HAP-1 (cell line): ENCODE measurements at regions not wholly inside any gene's neighbourhood (a gene's known extent, or its start where the extent isn't known, plus 50 kb on each side); places are given as distances from the start of the nearest gene placed in this dataset.
"Not testable (repeated sequence)": the region's sequence is repeated elsewhere in the genome, so short reads cannot be mapped to it uniquely, and the experiment has no call there.

ENCODE experiments used
- DNase-seq, 2 experiments: peaks; one replicate each; pipeline ENCODE4 v3.0.0-alpha.2; 2016 to 2020; ENCODE audit warnings: low spot score in 2 of 2
- H3K27me3 ChIP-seq: fragments of 250-450 bp; sonication (Bioruptor Pico); 2 replicates; pipeline ENCODE4 v1.5.1; 2020; ENCODE audit warnings: low read depth, mild to moderate bottlenecking, moderate library complexity
- H3K36me3 ChIP-seq: fragments of 250-450 bp; sonication (Bioruptor Pico); replicated peaks from 2 replicates; pipeline ENCODE4 v1.5.1; 2020; ENCODE audit warnings: mild to moderate bottlenecking
- H3K4me1 ChIP-seq: fragments of 250-450 bp; sonication (Bioruptor Pico); 2 replicates; pipeline ENCODE4 v1.5.1; 2020; ENCODE audit warnings: mild to moderate bottlenecking
- H3K4me3 ChIP-seq: fragments of 250-450 bp; sonication (Bioruptor Pico); 2 replicates; pipeline ENCODE4 v1.5.1; 2020; ENCODE audit warnings: mild to moderate bottlenecking, moderate library complexity
- H3K9me3 ChIP-seq: fragments of 250-450 bp; sonication (Bioruptor Pico); 2 replicates; pipeline ENCODE4 v1.5.1; 2020; ENCODE audit warnings: mild to moderate bottlenecking, moderate library complexity
- in situ Hi-C: fragments of 300-500 bp; cut with MboI; formaldehyde crosslinking; loops from 3 replicates; pipeline ENCODE4 v1.14.3; 2020; ENCODE audit warnings: low sequenced_read_pairs, inconsistent platforms, mixed read lengths

DNA sequence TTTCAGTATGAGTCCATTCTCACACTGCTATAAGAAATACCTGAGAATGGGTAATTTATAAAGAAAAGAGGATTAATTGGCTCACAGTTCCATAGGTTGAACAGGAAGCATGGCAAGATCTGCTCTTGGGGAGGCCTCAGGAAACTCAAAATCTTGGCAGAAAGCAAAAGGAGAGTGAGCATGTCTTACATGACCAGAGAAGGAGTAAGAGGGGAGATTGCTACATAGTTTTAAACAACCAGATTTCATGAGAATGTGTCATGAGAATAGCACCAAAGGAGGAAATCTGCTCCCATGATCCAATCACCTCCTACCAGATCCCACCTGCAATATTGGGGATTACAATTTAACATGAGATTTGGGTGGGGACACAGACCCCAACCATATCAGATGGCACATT lies 672.4 kb downstream of the HTR1B start:
- Histone ChIP-seq H3K36me3 (no peaks in the 10 kb centered on the region), H3K4me3 (no peak overlapping the region), H3K27me3 (no peaks in the 10 kb centered on the region), H3K9me3 (no peaks in the 10 kb centered on the region), H3K4me1 (no peaks in the 10 kb centered on the region)
- in situ Hi-C loops = no loop called here
- no peak for DNase-seq

DNA sequence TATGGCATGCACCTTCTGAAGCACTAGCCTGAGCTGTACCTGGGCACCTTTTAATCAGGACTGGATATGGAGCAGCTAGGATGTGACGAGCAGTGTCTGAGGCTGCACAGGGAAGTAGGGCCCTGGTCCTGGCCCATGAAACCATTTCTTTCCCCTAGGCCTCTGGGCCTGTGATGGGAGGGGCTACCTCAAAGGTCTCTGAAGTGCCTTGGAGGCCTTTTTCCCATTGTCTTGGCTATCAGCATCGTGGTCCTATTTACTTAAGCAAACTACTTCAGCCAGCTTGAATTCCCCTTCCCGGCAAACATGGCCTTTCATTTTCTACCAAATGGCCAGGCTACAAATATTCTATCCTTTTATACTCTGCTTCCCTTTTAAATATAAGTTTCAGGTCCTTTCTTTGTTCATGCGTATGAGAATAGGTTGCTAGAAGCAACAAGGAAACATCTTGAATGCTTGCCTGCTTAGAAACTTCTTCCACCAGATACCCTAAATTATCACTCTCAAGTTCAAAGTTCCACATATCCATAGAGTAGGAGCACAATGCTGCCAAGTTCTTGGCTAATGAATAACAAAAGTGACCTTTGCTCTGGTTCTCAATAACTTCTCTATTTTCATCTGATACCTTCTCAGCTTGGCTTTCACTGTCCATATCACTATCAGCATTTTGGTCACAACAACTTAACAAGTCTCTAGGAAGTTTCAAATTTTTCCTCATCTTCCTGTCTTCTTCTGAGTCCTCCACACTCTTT lies 673.1 kb downstream of the HTR1B start:
- in situ Hi-C loops = no loop called here
- H3K4me3 ChIP-seq = no peak overlapping the region
- no peaks in the 10 kb centered on the region for H3K4me1 ChIP-seq
- no peak for DNase-seq
- H3K9me3 ChIP-seq = no peaks in the 10 kb centered on the region
- no peaks in the 10 kb centered on the region for H3K27me3 ChIP-seq
- H3K36me3 ChIP-seq = no peaks in the 10 kb centered on the region

GRCh38 chr6:76789580-76789979 lies 673.7 kb downstream of the HTR1B start:
- Histone ChIP-seq H3K9me3 (no peaks in the 10 kb centered on the region), H3K4me3 (no peak overlapping the region), H3K4me1 (no peaks in the 10 kb centered on the region), H3K27me3 (no peaks in the 10 kb centered on the region), H3K36me3 (no peaks in the 10 kb centered on the region)
- no peak for DNase-seq
- in situ Hi-C loops = no loop called here

DNA sequence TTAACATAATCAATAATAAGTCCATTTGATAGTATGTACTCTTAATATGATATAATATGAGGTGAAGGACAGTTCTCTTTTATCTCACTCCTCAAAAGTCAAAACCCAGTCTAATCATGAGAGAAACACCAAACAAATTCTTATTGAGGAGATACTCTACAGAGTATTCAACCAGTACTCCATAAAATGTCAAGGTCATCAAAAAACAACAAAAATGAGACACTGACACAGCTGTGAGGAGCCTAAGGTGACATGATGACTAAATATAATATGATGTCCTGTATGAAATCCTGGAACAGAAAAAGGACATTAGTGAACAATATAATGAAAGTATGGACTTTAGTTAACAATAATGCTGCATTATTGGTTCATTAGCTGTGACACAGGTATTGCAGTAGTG lies 675.1 kb downstream of the HTR1B start:
- no peak overlapping the region for H3K4me3 ChIP-seq
- in situ Hi-C loops = no loop called here
- H3K27me3 ChIP-seq = no peaks in the 10 kb centered on the region
- H3K4me1 ChIP-seq = no peaks in the 10 kb centered on the region
- DNase-seq = no peak
- H3K36me3 ChIP-seq = no peaks in the 10 kb centered on the region
- H3K9me3 ChIP-seq = no peaks in the 10 kb centered on the region

DNA sequence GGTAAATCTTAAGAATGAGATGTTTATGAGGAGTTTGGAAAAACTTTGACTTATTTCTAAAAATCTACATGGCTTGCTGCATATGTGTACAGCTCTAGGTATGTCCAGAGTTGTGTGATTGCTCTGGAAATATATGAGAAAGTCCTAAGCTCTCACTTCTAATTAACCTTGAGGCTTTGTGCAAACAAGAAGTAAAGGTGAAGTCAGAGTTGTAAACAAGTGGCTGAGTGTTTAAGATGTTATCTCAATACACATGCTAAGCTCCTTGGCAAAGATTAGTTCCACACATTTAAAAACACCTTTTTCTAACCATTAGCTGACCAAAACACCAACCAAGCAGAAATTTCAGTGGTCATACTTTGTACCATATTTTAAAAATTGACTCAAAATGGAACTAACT lies 684.2 kb downstream of the HTR1B start:
- H3K9me3 ChIP-seq = no peaks in the 10 kb centered on the region

DNA sequence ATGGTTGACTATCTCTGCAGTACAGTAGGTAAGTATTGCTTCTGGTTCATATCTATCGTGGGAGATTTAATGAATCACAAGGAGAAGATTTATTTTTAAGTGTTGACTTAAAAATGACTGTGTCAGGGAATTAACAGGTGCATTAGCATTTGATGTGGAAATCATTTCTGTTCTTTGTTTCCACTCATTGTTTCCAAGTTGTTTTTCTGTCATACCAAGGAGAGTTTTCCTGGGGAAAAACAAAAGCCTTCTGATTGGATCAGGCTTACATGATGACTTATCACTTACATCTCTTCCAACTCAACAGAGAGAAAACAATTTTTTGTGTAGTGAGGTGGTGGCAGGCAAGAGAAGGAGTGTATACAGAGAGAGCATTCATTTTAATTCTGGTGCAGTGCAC lies 686.4 kb downstream of the HTR1B start:
- no peaks in the 10 kb centered on the region for H3K36me3 ChIP-seq
- no peaks in the 10 kb centered on the region for H3K4me1 ChIP-seq
- H3K4me3 ChIP-seq = no peak overlapping the region
- in situ Hi-C loops = no loop called here
- DNase-seq = no peak
- H3K27me3 ChIP-seq = no peaks in the 10 kb centered on the region
- H3K9me3 ChIP-seq = no peaks in the 10 kb centered on the region

More for the DNA sequence above, 684.2 kb downstream of the HTR1B start:
- Histone ChIP-seq H3K4me1 (no peaks in the 10 kb centered on the region), H3K4me3 (no peak overlapping the region), H3K27me3 (no peaks in the 10 kb centered on the region), H3K36me3 (no peaks in the 10 kb centered on the region)
- DNase-seq = no peak
- in situ Hi-C loops = no loop called here

- H3K4me1 ChIP-seq = no peaks in the 10 kb centered on the region
- in situ Hi-C loops = no loop called here
- DNase-seq = no peak
- no peak overlapping the region for H3K4me3 ChIP-seq
- H3K27me3 ChIP-seq = no peaks in the 10 kb centered on the region
- H3K9me3 ChIP-seq = no peaks in the 10 kb centered on the region
- H3K36me3 ChIP-seq = no peaks in the 10 kb centered on the region
Measured at GRCh38 chr6:76774781-76775384, 688.4 kb downstream of the HTR1B start.

- H3K27me3 ChIP-seq = no peaks in the 10 kb centered on the region
- DNase-seq = no peak
- no peak overlapping the region for H3K4me3 ChIP-seq
- H3K36me3 ChIP-seq = no peaks in the 10 kb centered on the region
- in situ Hi-C loops = no loop called here
- no peaks in the 10 kb centered on the region for H3K9me3 ChIP-seq
- H3K4me1 ChIP-seq = no peaks in the 10 kb centered on the region
Measured at GRCh38 chr6:76772951-76773350, 690.3 kb downstream of the HTR1B start.

- Histone ChIP-seq H3K9me3 (no peaks in the 10 kb centered on the region), H3K4me3 (no peak overlapping the region), H3K4me1 (no peaks in the 10 kb centered on the region), H3K27me3 (no peaks in the 10 kb centered on the region), H3K36me3 (no peaks in the 10 kb centered on the region)
- peak; percentile 20 to 28 for DNase-seq
- in situ Hi-C loops = no loop called here
Measured at GRCh38 chr6:76771059-76771634, 692.1 kb downstream of the HTR1B start.

- no peak for DNase-seq
- Histone ChIP-seq H3K27me3 (no peaks in the 10 kb centered on the region), H3K4me3 (no peak overlapping the region), H3K4me1 (no peaks in the 10 kb centered on the region), H3K9me3 (no peaks in the 10 kb centered on the region), H3K36me3 (no peaks in the 10 kb centered on the region)
- in situ Hi-C loops = no loop called here
Measured at GRCh38 chr6:76770281-76770680, 693.0 kb downstream of the HTR1B start.

DNA sequence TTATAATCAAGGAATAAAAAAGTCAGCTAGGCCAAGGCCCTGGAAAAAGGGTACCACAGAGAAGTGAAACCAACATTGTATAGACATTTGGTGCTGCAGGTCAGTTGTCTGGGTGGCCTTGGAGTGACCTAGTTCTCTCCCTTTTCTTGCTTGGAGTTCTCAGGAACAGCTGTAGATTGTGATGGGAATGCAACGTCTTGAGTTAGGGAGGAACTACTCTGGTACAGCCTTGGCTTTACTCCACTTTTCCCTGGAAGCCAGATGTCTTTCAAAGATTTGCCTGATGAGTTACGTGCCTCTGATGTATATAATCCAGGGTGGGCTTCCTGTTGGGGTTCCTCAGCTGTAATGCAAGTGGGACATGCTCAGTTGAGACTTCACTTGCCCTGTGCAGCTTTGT lies 694.7 kb downstream of the HTR1B start:
- no peak overlapping the region for H3K4me3 ChIP-seq
- no peaks in the 10 kb centered on the region for H3K4me1 ChIP-seq
- no peaks in the 10 kb centered on the region for H3K27me3 ChIP-seq
- in situ Hi-C loops = no loop called here
- H3K36me3 ChIP-seq = no peaks in the 10 kb centered on the region
- DNase-seq = no peak
- no peaks in the 10 kb centered on the region for H3K9me3 ChIP-seq

DNA sequence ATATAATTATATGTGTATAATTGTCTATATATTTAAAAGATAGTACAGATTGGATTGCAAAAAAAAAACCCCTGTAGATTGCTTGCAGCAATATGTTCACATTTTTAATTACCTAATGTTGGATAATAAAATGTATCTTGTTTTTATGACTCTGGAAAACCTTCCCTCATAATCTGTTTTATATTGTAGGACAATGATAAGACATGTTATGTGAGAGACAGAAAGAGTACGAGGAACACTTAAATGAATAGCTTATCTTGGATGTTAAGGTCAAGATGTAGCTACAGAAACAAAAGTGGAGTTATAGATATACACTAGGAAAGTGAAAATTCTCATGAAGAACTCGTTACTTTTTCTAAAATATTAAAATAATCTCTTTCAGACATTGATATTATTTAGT lies 691.6 kb upstream of the IMPG1 start:
- Histone ChIP-seq H3K36me3 (no peaks in the 10 kb centered on the region), H3K4me1 (no peaks in the 10 kb centered on the region), H3K4me3 (no peak overlapping the region), H3K9me3 (no peaks in the 10 kb centered on the region), H3K27me3 (no peaks in the 10 kb centered on the region)
- no peak for DNase-seq
- in situ Hi-C loops = no loop called here

DNA sequence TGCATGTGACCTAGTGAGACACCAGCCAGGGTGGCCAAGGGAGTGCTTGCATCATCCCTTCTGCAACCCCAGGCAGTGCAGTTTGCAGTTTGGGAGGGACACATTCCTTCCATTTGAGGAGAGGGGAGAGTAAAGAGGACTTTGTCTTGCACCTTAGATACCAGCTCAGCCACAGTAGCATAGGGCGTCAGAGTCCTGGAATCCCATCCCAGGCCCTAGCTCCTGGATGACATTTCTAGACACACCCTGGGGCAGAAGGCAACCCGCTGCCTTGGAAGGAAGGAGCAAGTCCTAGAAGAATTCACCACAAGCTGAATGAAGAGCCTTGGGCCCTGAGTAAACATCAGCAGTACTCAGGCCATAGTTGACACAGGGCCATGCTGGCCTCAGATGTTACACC lies 680.4 kb upstream of the IMPG1 start:
- no peaks in the 10 kb centered on the region for H3K27me3 ChIP-seq
- in situ Hi-C loops = no loop called here
- no peak overlapping the region for H3K4me3 ChIP-seq
- no peak for DNase-seq
- no peaks in the 10 kb centered on the region for H3K4me1 ChIP-seq
- no peaks in the 10 kb centered on the region for H3K36me3 ChIP-seq
- no peaks in the 10 kb centered on the region for H3K9me3 ChIP-seq

GRCh38 chr6:76745388-76745787 lies 672.9 kb upstream of the IMPG1 start:
- H3K27me3 ChIP-seq, in situ Hi-C loops, H3K36me3 ChIP-seq, H3K4me3 ChIP-seq, DNase-seq, H3K9me3 ChIP-seq, H3K4me1 ChIP-seq: not testable (repeated sequence)
